KMS-11 (cell line): ENCODE measurements at regions not wholly inside any gene's neighbourhood (a gene's known extent, or its start where the extent isn't known, plus 50 kb on each side); places are given as distances from the start of the nearest gene placed in this dataset.

Experiments used
- H2AFZ ChIP-seq: fragments of 200-600 bp; sonication (generic); 2 replicates; pipeline ENCODE4 v1.6.1; 2016; ENCODE audit warnings: antibody characterized with exemption, mixed run types, low read depth
- H3K27ac ChIP-seq: fragments of 200-600 bp; sonication (generic); 2 replicates; pipeline ENCODE4 v1.6.1; 2016; ENCODE audit warnings: mild to moderate bottlenecking, mixed run types
- H3K27me3 ChIP-seq: fragments of 200-600 bp; sonication (generic); 2 replicates; pipeline ENCODE4 v1.6.1; 2017; ENCODE audit warnings: mild to moderate bottlenecking, low read depth, mixed run types, moderate library complexity; ENCODE audit not compliant: insufficient read depth
- H3K36me3 ChIP-seq: fragments of 200-600 bp; sonication (generic); 2 replicates; pipeline ENCODE4 v1.6.1; 2017; ENCODE audit warnings: mild to moderate bottlenecking, mixed run types; ENCODE audit not compliant: insufficient read depth
- H3K4me1 ChIP-seq: fragments of 200-600 bp; sonication (generic); 2 replicates; pipeline ENCODE4 v1.6.1; 2016; ENCODE audit warnings: mild to moderate bottlenecking, low read depth, mixed run types; ENCODE audit not compliant: poor library complexity, severe bottlenecking
- H3K4me2 ChIP-seq: fragments of 200-600 bp; sonication (generic); 2 replicates; pipeline ENCODE4 v1.7.0; 2016; ENCODE audit warnings: mild to moderate bottlenecking, mixed run types
- H3K4me3 ChIP-seq: fragments of 200-600 bp; sonication (generic); IDR thresholded peaks from 2 replicates; pipeline ENCODE4 v1.6.1; 2017; ENCODE audit warnings: low read depth, low read length, mixed read lengths; ENCODE audit not compliant: insufficient read depth
- H3K79me2 ChIP-seq: fragments of 200-600 bp; sonication (generic); 2 replicates; pipeline ENCODE4 v1.6.1; 2016; ENCODE audit warnings: low read depth, mixed run types; ENCODE audit not compliant: insufficient read depth
- H3K9ac ChIP-seq: fragments of 200-600 bp; sonication (generic); 2 replicates; pipeline ENCODE4 v1.6.1; 2016; ENCODE audit warnings: mild to moderate bottlenecking, mixed run types
- H4K20me1 ChIP-seq: fragments of 200-600 bp; sonication (generic); 2 replicates; pipeline ENCODE4 v1.6.1; 2016; ENCODE audit warnings: mild to moderate bottlenecking, mixed run types; ENCODE audit not compliant: insufficient read depth
- TF ChIP-seq, protein P1 (sequence below): fragments of 200-600 bp; sonication (generic); conservative IDR thresholded peaks from 2 replicates; pipeline ENCODE4 v1.6.1; 2017; ENCODE audit warnings: low read depth, mild to moderate bottlenecking, antibody characterized with exemption, low read length, moderate library complexity, mixed read lengths

DNA sequence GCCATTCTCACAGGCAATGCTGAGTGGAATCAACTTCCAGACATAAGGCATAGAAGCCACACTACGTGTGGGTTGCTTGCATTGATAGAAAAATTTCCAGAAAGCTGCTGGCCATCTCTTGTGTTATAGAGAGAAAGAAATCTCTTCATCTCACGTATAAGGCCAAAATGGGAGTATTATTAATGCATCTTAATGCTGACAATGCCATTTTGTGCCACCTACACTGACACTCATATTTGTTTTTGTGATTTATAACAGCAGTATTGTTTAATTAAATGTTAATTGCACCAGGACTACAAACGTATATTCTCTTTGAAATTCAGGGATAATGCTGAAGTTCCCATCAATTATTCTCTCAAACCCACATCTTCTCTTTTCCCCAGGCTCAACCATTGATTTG lies 56.1 kb upstream of the TMEM132D start:
- H3K27ac ChIP-seq, result no peak overlapping the region
- H3K79me2 ChIP-seq, result no peaks in the 10 kb centered on the region
- no peak overlapping the region for H2AFZ ChIP-seq
- no peaks in the 10 kb centered on the region for H4K20me1 ChIP-seq
- H3K4me3 ChIP-seq, result no peak overlapping the region
- no peaks in the 10 kb centered on the region for H3K27me3 ChIP-seq
- no peaks in the 10 kb centered on the region for H3K4me1 ChIP-seq
- no peak overlapping the region for H3K9ac ChIP-seq
- H3K36me3 ChIP-seq, result no peaks in the 10 kb centered on the region
- no peak overlapping the region for H3K4me2 ChIP-seq
- TF ChIP-seq, protein P1, sequence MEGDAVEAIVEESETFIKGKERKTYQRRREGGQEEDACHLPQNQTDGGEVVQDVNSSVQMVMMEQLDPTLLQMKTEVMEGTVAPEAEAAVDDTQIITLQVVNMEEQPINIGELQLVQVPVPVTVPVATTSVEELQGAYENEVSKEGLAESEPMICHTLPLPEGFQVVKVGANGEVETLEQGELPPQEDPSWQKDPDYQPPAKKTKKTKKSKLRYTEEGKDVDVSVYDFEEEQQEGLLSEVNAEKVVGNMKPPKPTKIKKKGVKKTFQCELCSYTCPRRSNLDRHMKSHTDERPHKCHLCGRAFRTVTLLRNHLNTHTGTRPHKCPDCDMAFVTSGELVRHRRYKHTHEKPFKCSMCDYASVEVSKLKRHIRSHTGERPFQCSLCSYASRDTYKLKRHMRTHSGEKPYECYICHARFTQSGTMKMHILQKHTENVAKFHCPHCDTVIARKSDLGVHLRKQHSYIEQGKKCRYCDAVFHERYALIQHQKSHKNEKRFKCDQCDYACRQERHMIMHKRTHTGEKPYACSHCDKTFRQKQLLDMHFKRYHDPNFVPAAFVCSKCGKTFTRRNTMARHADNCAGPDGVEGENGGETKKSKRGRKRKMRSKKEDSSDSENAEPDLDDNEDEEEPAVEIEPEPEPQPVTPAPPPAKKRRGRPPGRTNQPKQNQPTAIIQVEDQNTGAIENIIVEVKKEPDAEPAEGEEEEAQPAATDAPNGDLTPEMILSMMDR, result no peak

DNA sequence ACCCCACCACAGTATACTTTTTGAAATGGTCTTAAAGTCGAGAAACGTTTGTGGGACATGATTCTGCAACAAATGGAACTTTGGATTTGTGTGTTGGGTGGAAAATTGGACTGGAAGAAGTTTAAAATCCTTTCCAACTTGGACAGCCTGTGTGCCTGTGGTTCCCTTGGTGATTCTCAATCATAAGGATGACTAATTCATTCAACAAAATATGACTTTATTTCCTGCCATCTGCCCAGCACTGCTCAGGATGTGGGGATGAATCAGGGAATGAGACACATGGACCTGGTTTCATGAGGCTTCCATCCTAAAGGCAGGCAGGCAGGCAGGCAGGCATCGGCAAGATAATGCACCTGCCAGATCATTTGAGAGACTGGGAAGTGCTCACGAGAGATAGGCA lies 57.3 kb upstream of the TMEM132D start:
- TF ChIP-seq, protein P1, result no peak
- Histone ChIP-seq H3K9ac (no peak overlapping the region), H3K27me3 (no peaks in the 10 kb centered on the region), H3K4me3 (no peak overlapping the region), H2AFZ (no peak overlapping the region), H4K20me1 (no peaks in the 10 kb centered on the region), H3K4me2 (no peak overlapping the region), H3K4me1 (no peaks in the 10 kb centered on the region), H3K79me2 (no peaks in the 10 kb centered on the region), H3K27ac (no peak overlapping the region), H3K36me3 (no peaks in the 10 kb centered on the region)

DNA sequence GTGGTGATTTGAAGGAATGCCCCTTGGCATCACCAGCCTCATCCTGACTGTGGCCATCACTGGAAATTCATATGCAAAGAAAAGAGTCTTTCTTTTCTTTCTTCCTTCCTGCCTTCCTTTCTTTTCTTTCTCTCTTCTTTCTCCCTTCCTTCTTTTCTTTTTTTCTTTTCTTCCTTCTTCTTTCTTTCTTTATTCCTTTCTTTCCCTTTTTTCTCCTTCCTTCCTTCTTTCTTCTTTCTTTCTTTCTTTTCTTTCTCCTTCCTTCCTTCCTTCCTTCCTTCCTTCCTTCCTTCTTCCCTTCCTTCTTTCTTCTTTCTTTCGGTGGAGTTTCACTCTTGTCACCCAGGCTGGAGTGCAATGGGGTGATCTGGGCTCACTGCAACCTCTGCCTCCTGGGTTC lies 58.0 kb upstream of the TMEM132D start:
- no peaks in the 10 kb centered on the region for H4K20me1 ChIP-seq

DNA sequence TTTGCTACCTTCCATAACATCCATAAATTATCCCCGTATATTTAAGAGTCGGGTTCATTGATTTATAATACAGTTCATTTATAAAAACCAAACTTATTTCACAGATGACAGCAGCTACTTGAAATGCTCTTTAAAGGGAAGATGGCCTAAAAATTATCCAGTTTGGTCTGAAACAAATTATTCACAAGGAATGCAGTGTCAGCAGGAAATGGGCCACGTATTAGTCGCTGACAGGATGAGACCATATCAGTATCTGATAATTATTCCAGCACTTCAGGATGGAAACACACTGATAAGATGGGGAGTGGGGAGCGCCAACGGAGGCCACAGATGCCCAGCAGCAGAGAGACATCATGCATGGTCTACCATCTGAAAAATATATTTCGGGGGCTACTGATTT lies 60.5 kb upstream of the TMEM132D start:
- Histone ChIP-seq H3K27me3 (no peaks in the 10 kb centered on the region), H3K9ac (no peak overlapping the region), H3K4me1 (no peaks in the 10 kb centered on the region), H3K27ac (no peak overlapping the region), H2AFZ (no peak overlapping the region), H3K4me3 (no peak overlapping the region), H3K4me2 (no peak overlapping the region), H3K79me2 (no peaks in the 10 kb centered on the region), H4K20me1 (no peaks in the 10 kb centered on the region), H3K36me3 (no peaks in the 10 kb centered on the region)
- TF ChIP-seq, protein P1, result no peak

More for the DNA sequence above, 58.0 kb upstream of the TMEM132D start:
- Histone ChIP-seq H3K4me3 (no peak overlapping the region), H3K9ac (no peak overlapping the region), H3K79me2 (no peaks in the 10 kb centered on the region), H3K36me3 (no peaks in the 10 kb centered on the region), H3K27me3 (no peaks in the 10 kb centered on the region), H3K27ac (no peak overlapping the region), H3K4me2 (no peak overlapping the region), H2AFZ (no peak overlapping the region), H3K4me1 (no peaks in the 10 kb centered on the region)
- TF ChIP-seq, protein P1, result no peak
